Limb (tissue), 2 donors: ENCODE measurements at regions not wholly inside any gene's neighbourhood (a gene's known extent, or its start where the extent isn't known, plus 50 kb on each side); places are given as distances from the start of the nearest gene placed in this dataset.
A peak's percentile ranks its signal among the peaks of the same experiment; 100 is the strongest.

Experiments
- DNase-seq, 2 donors: peaks; one replicate each; pipeline ENCODE4 v3.0.0-alpha.2; 2016; ENCODE audit errors: extremely low spot score in 2 of 2

GRCh38 chr5:26674846-26675245 is 363.5 kb downstream of the CDH9 start:
- no peak for DNase-seq

DNA sequence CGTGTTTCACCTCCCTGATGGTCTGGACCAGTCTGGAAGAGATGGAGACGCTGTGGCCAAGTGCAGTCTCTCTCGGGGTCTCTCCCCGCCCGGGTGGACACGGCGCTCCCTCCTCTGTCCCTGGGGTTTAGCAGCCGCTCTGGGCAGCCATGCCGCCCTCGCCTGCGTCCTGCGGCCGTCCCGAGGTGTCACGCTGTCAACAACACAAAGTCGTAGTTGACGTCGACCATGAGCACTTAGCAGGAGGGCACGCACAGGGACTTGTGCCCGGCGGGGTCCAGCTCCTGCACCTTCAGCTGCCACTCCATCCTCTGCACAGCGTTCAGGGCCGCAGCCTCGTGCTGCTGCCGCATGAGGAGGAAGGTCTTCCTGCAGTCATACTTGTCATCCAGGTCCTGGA is 368.9 kb downstream of the CDH9 start:
- DNase-seq, result no peak

GRCh38 chr5:26669031-26669430 is 369.4 kb downstream of the CDH9 start:
- DNase-seq, result no peak

- DNase-seq, result no peak
These were observed 372.0 kb downstream of the CDH9 start for GRCh38 chr5:26666371-26666770.

- DNase-seq, result no peak
These were observed 374.9 kb downstream of the CDH9 start for GRCh38 chr5:26663500-26663899.

GRCh38 chr5:26662806-26663360 is 375.5 kb downstream of the CDH9 start:
- DNase-seq, result no peak

- DNase-seq, result no peak
These were observed 378.3 kb downstream of the CDH9 start for GRCh38 chr5:26660116-26660515.

DNA sequence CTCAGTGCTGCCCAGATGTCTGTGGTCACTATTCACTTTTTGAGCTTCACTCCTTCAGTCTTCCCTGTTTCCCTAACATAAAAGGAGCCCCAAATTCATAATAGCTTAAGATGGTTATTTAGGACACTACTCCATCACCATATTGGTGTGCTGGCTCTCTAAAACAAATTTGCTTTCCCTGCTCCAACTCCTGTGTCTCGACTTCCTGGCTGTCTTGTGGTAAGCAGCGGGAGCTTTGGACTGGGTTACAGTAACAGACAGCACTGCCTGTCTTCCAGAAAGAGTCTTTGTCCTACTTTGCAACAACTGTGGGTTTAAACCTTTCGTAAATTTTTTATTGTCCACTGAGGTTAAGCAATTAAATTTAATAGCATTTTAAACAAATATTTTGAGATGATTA is 389.4 kb downstream of the CDH9 start:
- DNase-seq, result peak in 1 of 2 donors; percentile 8

- DNase-seq, result no peak
These were observed 390.6 kb downstream of the CDH9 start for GRCh38 chr5:26647781-26648180.

- no peak for DNase-seq
These were observed 392.7 kb downstream of the CDH9 start for GRCh38 chr5:26645659-26646058.

- no peak for DNase-seq
These were observed 396.9 kb downstream of the CDH9 start for GRCh38 chr5:26641492-26641891.

DNA sequence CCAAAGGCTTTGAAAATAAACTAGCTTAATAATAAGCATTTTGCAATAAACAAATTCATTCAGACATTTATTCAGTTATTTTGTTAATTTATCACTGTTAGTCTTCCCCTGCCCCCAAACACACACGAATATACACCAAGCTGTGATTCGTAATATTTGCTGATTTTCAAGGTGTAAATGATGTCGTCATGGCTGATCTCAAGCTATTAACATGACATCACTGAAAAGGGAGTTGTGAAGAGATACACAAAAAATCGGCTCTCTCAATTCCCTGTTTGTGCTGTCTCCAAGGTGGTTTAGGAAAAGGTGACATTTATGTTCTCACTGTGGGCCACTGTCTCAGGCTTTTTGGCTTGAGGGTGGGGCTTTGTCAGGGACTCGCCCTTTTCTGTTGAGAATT is 413.3 kb downstream of the CDH9 start:
- no peak for DNase-seq

DNA sequence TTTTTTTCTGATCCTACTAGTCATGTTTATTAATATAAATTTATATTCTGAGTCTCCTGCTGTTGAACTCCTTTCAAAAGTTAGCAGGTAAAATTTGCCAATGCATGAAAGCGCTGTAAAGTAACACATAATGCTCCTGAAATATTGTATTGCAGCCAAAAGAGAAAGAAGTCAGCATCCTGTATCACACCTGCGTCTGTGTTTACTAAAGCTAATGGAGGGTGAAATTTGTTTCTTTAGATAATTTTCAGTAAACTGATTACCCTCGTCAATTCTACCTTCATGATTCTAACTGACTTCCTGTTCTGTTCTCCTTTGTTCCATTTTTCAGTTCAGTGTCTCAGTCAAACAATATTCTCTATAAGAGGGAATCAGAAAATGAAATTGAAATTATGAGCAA is 415.4 kb downstream of the CDH9 start:
- no peak for DNase-seq

GRCh38 chr5:26610577-26610976 is 427.8 kb downstream of the CDH9 start:
- no peak for DNase-seq

GRCh38 chr5:26601563-26601962 is 436.8 kb downstream of the CDH9 start:
- no peak for DNase-seq

DNA sequence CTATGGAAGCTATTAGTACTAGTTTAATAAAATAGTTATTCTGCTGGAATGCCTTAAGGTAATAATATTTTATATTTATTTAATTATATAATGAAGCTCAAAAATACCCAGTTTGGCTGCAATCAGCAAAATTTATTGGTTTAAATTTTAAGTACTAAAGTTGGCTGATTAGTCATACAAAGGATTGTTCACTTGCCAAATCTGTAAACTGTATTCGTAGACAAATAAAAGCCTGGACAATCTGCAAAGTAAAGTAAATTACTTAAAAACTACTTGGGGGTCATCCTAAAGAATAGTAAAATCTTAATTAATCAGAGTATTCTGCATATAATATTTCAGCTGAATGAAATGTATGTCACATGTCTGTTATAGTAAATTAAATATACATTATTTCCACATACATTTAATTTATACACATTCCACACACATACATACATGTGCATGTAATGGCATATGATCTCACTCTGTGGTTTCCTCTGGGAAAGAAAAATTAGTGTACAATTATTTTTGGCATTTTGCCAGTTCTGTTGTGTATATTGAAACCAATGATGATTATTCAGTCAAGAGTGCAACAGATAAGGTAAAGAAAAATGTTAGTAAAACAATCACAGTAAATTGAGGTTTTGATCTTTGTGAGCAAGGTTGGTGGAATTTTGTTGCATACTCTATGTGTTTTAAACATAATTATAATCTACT is 455.9 kb downstream of the CDH9 start:
- no peak for DNase-seq

- DNase-seq, result no peak
These were observed 458.7 kb downstream of the CDH9 start for GRCh38 chr5:26579712-26580111.

GRCh38 chr5:26578002-26578401 is 460.4 kb downstream of the CDH9 start:
- no peak for DNase-seq

- no peak for DNase-seq
These were observed 465.9 kb downstream of the CDH9 start for GRCh38 chr5:26572480-26572879.

- no peak for DNase-seq
These were observed 468.5 kb downstream of the CDH9 start for GRCh38 chr5:26569929-26570258.

DNA sequence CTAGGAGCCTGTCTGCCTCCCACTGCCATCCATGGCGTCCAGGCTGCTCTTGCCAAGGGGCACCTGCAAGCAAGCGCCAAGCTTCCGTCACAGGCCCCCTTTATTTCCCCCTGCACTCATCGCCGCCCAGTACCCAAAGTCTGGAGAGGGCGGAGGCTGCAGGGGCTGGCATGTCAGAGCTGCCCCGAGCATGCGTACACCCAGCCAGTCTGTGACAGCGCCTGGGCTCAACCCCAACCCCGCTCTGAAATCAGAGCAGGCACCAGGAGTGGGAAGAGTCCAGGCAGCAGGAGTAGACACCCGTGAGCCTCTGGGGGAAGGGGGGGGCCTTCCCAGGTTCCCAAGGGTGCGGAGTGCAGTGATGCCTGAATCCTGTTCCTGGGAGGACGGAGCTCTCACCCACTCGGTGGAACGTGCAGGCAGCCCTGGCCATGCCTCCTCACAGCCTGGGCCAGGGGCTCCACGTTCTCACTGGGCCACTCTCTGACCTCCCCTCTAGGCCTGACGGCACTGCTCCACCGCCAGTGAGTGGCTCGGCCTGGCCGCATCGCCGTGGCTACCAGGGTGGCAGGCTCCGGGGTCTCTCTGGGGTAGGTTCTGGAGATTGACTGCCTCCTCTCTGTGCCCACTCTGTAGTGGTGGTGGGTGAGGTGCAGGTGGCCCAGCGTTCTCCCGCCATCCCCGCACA is 469.0 kb downstream of the CDH9 start:
- DNase-seq, result no peak

- DNase-seq, result no peak
These were observed 470.1 kb downstream of the CDH9 start for GRCh38 chr5:26568316-26568715.

- no peak for DNase-seq
These were observed 474.4 kb downstream of the CDH9 start for GRCh38 chr5:26563979-26564378.
